ENCODE measurements at regions not wholly inside any gene's neighbourhood (a gene's known extent, or its start where the extent isn't known, plus 50 kb on each side); places are given as distances from the start of the nearest gene placed in this dataset.

DNA sequence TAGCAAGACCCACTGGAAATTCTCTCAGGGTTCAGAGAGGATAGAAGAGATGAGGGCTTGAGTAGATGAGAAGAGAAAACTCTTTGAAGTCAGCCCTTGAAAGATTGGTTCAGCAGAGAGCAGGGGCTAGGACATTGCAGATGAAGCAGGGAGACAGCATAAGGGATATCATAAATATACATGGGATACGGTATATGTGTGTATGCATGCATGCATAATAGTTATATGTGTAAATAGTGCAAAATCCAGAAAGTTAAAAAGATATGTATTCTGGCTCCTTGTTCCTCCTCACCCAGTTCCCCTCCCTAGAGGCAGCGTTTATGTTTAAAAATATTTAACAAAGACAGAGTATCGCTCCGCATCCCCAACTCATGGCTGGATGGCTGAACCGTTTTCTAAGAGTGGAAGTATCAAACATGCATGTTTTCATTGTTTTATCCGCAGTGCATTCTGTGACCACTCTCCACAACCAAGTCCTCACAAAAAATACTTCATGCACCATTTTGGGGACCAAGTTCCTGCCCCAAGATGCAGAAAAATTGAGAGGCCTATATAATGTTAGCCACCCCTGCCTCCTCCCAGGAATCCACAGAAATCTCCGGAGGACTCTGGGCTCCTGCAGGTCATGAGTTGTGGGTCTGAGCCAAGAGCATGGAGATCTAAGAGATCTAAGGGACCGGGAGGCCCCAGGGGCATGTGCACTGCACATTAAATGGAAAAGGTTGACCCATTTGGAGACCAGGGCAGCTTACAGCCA, 119.5 kb downstream of the MTX3 start:
- DNase-seq (ENCODE audit: low read depth): no peak

DNA sequence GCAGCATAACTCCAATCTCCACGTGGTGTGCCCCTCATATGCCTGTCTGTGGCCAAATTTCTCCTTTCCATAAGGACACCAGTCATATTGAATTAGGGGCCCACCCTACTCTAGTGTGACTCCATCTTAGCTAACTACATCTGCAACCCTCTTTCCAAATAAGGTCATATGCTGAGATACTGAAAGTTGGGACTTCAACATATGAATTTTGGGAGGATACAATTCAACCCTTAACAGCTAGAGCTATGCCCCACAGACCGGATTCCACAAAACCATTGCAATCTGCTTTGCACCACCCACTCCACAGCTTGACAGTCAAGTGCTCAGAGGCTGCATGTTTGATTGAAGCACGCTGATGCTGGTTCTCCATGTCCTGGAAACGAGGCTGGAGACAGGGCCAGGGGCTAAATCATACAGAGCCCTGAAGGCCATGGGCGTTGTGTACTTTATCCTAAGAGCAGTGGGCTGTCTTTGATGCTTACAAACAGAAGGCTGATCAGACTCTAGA, 122.8 kb downstream of the MTX3 start:
- DNase-seq (ENCODE audit: low read depth): no peak

DNA sequence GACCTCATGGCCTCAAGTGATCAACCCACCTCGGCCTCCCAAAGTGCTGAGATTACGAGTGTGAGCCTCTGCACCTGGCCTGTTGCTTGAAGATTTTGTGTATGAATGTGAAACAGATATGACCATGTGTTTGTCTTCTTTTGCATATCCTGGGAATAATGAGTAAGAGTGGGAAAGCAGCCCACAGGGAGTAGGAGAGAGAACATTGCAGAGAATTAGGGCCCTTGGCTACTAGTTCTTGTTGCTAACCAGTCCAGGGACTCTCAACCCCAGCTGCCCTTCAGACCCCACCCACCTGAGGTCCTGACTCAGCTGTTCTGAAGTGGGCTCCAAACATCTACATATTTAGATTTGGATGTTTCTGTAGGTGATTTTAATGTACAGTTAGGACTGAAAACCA, 125.5 kb downstream of the MTX3 start:
- no peak for DNase-seq (ENCODE audit: low read depth)

DNA sequence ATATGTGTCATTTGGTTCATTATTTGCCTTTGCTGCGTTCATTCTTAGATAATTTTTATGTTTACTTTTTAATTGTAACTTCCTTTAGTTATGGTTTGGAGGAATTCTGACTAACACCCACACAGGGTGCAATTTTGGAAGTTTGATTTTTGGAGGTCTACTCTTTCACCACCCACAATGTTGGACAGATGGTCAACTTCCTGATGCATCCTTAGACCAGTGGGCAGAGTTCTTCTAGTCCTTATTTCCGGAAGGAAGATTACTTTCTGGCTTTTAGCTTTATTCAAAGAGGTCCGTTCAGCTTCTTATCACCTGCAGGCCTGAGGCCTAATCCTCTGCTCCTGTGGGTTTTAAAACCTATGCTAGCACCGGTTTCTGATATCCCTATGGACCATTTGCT, 126.7 kb downstream of the MTX3 start:
- no peak for DNase-seq (ENCODE audit: low read depth)

DNA sequence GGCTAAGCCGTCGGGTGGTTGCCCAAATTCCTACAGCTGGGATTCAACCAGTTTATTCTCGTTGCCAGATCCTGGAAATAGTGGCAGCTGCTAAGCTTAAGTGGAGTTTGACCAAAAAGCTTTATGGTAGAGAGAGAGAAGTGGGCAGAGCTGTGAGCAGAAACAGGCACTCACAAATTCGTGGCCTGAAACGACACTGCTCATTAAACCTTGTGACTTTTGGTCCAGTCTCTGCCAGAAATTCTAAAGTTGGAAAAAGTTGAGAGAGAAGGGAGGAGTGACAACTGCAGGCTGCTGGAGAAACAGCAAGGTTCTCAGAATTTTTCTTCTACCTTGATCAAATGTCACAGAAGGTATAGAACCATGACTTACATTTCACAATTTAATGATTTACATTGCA, 131.5 kb downstream of the MTX3 start:
- DNase-seq (ENCODE audit: low read depth): peak; percentile 12

DNA sequence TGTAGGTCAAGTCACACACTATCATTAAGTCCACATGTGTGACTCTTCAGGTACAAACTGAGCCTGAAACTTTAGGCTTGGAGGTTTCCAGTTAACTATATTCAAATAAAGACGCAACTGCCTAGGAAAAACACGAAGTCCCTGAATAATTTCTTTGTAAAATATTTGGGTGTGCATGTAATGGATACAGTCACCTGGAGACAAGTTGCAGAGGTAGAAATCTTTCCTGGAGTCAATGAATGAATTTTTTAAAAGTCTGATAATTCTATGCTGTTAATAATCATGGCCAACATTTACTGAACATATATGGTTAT, 132.7 kb downstream of the MTX3 start:
- no peak for DNase-seq (ENCODE audit: low read depth)

DNA sequence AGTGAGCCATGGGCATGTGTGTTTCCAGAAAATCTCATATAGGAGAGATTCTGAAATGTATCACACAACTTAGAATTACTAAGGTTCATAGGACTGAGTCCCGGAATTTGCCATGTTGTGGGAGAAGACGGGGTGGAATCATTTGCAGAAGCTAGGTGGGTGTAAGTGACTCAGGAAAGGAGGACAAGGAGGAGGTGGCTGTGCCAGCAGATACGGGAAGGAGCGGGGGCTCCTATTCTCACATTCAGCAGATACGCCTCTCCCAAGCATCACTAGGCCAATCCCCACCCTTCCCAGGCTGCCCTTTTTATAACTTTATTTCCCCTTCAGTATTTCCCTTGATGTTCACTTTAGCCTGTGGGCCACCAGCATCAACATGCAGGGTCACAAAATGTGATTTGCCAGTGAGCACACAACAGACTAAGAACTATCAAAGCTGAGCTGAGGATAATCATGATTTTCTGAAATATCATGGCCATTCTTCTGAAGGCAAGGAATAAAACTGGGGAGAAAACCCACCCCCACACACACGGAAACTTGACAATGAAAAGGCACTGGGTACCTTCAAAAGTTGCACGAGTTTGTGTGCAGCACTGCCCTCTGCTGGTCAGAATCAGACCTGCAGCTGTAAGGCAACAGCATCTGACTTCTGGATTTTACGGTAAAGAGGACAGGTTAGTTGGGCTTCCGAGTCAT, 133.2 kb downstream of the MTX3 start:
- peak; percentile 56 for DNase-seq (ENCODE audit: low read depth)

DNA sequence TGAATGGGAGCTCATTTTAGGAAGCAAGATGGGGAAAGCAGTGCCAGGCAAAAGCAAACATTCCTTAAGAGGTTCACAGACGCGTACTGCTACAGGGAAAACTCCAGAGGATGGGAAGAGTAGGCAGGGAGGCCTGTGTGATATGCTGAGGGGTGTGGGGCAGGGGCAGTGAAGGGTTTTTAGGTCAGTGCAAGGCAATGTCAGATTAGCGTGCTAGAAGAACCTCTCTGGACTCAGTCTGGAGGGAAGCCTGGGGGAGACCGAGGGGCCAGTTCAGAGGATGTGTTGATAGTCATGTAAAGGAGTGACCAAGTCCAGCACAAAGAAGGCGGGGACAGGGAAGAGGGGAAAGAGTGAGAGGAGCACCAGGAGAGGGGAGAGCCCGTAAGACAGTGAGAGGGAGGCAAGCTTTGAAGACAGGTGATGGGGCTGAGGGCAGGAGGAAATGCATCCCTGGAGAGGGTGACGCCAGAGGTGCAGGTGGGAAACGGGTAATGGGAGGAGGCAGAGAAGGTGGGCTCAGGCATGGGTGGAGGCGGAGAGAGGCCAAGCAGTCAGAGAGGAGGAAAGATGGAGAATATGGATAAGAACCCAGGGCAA, 134.5 kb downstream of the MTX3 start:
- DNase-seq (ENCODE audit: low read depth): no peak

DNA sequence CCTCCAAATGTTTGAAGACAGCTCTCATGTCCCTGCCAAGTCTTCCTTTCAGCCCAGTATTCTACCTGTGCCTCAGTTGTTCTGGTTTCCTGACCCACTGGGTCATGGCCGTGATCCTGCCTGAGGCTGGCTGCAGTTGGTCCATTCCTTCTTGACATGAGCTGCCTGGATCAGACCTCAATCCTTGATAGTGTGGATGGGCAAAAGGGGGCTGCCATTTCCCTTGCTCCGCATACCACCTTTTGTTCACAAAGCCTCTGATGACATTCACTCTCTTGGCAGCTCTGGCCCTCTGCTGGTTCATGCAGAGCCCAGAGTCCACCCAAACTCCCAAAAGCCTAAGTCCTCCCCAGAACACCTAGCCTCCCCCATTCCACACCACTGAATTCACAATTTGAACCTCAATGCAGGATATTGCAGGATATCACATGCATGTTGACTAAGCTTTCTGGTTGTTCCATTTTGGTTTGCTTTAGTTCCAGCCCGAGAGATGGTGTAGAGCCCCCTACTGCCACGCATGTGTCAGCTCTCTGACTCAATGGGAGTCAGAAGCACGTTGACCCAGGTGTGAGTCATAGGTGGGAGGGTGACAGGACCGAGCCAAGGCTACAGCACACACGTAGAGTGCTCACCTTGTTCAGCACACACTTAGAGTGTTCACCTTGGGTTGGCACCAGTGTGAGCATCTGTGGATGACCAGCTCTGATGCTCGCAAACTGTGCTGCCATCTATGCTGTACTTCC, 137.2 kb downstream of the MTX3 start:
- DNase-seq (ENCODE audit: low read depth): peak; percentile 57

DNA sequence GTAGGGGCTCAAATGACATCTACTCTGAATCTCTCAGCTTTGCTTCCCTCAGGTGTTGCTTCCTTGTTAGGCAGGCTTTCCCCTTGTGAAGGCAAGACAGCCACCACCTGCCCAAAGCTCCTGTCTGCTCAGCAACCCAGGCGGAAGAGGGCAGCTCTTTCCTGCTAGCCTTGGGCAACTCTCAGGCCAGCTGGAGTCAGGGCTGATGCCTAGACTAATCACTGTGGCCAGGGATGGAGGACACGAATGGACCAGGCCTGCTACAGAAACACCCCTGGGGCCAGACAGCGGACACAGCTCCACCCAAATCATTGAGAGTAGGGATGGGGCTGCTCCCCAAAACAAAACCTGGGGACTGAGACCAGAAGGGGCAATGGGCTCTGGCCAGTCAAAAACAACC, 138.0 kb downstream of the MTX3 start:
- no peak for DNase-seq (ENCODE audit: low read depth)

DNA sequence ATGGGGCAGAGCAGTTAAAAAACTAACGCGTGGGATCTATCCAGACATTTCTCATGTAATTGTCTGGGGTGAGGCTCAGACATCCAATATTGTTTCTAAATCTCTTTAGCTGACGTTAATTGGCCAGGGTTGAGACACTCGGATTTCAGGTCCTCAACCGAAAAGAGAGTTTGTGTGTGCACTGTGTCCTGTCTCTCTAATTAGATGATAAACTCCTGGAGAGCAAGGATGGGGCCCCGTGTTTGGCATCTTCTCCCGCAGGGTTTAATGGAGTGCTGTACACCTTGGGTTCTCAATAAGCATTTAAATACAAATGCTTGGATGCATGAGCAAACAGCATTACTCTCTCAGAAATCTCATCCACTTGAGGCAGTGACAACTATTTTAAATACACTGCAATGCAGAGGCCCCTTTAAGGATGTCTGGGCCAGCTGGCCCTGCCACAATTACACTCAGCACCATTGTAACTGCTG, 139.6 kb downstream of the MTX3 start:
- no peak for DNase-seq (ENCODE audit: low read depth)

DNA sequence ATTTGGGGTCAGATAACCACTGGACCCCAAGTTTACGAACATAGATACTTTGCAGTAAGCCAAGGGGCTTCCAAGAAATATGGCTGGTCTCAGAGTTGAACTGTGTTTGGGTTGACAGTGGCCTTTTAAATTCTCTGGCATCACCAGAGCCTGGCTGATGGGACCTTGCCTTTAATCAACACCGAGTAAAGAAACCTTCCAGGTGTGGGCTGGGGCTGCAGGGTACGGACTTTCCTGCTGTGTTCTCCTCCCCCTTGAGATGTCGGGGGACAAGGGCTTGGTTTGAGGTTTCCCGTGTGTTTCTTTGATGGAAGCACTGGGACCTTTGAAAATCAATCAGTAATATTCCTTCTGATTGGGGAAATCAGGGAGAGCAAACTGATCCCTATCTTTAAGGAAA, 140.1 kb downstream of the MTX3 start:
- DNase-seq (ENCODE audit: low read depth): no peak

DNA sequence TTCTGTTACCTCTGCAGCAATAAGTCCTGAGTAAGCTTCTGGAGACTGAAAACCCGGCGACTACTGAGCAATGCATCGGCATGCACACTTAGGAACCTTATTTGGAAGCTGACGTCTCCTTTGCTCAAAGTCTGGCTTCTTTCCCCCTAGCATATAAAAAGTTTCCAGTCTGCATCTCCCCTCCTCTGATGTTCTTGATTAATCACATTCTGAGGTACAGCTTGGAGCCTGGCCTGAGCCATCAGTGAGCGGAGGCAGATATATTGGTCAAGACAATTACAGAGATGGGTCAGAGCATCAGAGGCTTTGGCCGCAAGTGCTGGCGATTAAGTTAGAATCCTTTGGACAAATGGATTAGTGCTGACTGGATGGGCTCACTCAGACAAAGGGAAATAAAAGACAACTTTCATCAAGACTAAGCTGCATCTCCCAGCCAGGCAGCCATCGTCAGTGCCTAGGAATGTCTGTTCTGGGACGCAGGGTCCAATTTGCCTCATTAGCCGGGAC, 140.7 kb downstream of the MTX3 start:
- no peak for DNase-seq (ENCODE audit: low read depth)

DNA sequence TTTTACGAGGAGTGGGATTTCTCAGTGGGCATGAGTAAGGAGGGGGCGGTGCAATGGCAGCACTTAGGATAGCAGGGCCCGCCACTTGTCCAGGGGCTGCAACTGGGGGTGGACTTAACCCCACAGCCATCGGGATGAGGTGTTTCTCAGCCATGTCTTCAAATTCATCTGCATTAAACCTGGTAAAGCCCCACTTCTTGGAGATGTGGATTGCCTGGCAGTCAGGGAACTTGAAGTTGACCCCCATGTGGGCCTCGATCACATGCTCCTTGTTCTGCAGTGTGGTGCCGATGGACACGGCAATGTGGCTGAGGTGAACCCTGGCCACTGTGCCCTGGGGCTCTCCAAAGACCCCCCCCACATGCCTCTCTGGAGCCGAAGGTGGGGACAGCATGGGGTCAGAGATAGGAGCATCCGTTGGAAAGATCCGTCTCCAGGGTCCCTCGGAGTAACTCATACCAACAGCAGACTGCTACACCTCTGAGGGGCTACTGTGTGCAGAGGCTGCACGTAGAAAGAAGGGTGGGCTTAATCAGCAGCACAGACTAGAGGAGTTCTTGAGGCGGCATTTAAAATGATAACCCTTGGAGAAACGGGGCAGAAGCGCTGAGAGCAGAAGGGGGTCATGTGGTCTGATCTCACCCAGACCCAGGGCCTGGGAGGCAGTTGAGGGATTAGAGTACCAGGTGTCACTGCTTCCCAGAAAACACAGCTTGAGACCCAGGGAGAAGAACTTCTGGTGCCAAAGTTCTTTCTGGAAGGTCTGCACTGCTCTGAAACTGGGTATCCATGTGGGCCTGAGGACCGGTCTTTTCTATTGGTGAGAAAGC, 141.4 kb downstream of the MTX3 start:
- no peak for DNase-seq (ENCODE audit: low read depth)

Measured in renal cortical epithelial cell (primary cell).